IPS-18c (cell line): ENCODE measurements at regions not wholly inside any gene's neighbourhood (a gene's known extent, or its start where the extent isn't known, plus 50 kb on each side); places are given as distances from the start of the nearest gene placed in this dataset.
"Not testable (repeated sequence)": the region's sequence is repeated elsewhere in the genome, so short reads cannot be mapped to it uniquely, and the experiment has no call there.

Experiments used
- H3K4me3 ChIP-seq: 2 replicates; pipeline ENCODE4 v1.7.0; 2013; ENCODE audit warnings: low read depth, mild to moderate bottlenecking, low read length, moderate library complexity; ENCODE audit not compliant: insufficient read depth
- H3K9me3 ChIP-seq: one replicate; pipeline ENCODE4 v1.6.1; 2013; ENCODE audit warnings: mild to moderate bottlenecking, low read length, moderate library complexity; ENCODE audit not compliant: control insufficient read depth, insufficient read depth

DNA sequence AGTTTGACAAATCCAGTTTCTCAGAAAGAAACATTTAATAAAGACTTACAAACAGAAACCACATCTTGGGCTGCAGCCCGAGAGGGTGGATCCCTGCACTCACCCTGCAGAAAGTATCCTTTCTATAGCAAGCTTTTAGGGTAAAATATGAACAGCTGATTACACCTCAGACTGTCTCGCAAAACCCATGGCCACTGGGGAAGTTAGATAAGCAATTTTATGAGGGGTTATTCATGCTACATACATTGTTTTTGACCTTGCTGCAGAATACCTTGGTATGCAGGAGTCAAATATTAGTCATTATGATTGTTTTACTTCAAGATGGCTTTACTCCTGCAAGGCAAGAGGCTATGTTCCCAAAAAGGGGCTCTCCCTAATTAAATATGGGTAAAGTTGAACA is 126.9 kb downstream of the OR2B2 start:
- Histone ChIP-seq H3K4me3 (no peak overlapping the region), H3K9me3 (no peaks in the 10 kb centered on the region)

DNA sequence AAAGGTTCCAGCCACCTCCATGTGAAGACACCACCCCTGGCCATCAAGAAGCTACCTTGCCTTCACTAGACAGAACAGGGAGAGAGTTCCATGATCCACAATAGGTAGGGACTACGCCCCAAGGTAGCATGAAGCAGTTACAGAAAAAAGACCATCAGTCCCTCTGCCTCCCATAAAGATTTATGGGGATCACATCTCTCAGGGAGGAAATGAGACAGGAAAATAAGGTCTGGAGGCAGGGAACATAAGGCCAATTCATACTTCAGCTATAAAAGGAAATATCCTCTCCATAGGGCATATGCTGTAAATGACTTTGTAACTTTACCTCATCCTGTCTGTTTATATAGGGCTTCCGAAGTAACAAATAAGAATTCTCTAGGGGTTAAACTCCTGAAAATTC is 129.4 kb downstream of the OR2B2 start:
- no peak overlapping the region for H3K4me3 ChIP-seq
- H3K9me3 ChIP-seq = no peaks in the 10 kb centered on the region

DNA sequence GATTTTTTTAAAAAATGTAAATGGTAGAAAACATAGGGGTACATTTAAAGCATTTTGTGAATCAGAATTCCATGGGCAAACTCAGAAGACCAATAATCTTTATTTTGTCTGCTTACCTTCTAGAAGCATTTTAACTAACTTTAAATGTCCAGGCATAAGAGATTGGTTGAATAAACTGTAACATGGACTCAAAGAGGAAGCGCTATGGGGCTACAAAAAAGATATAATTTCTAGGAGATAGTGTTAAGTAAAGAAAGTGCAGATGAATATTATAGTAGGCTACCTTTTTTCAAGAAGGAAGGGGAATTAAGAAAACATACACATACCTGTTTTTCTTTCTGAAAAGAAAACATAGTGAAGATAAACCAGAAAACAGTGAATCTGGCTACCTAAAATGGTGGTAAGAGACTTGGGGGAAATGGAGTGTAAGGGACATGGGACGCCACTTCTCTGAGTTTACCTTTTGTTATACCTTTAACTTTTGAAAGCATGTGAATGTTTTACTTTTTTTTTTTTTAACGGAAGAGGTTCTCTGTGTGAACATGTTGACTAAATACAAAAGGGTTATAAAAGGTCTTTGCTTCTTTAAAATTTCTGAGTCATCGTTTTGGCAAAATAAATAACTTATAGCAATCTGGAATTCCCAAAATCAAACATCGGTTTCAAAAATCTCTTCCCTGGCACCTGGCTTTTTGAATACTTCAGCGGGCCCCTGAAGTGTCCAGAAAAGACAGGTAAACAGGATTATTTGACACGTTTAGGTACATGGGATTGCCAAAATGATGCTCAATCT is 133.4 kb downstream of the OR2B2 start:
- H3K4me3 ChIP-seq = no peak overlapping the region
- H3K9me3 ChIP-seq = no peaks in the 10 kb centered on the region

DNA sequence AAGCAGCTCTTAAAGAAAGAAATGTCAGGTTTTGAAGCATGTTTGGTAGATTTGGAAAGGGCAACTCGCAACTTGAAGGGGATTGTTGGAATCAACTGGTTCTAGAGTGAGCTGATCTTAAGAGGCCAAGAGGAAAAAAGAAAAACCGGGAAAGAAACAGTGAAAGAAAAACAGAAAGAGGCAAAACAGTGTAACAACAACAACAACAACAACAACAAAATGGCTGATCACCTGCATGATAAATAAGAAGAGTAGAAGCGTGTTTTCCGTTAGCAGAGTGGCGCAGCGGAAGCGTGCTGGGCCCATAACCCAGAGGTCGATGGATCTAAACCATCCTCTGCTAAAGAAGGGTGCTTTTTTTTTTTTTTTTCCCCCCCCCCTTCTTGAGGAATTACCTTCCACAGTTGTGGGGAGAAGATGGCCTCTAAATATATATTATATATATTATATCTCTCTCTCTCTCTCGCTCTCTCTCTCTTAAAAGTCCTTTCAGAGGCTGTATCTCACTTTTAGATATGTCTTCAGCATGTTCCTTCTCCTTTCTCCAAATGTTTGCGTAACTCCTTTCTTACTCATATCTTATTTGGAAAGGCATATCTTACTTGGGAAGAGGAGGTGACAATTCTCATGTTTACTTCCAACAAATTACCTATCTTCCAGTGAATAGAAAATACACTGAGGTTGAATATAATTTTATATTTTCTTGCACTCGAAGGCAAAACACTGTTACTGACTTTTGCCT is 134.4 kb downstream of the OR2B2 start:
- H3K9me3 ChIP-seq = no peaks in the 10 kb centered on the region
- H3K4me3 ChIP-seq = peak overlapping the region; percentile 44; the same call in 1 of the 2 replicates

DNA sequence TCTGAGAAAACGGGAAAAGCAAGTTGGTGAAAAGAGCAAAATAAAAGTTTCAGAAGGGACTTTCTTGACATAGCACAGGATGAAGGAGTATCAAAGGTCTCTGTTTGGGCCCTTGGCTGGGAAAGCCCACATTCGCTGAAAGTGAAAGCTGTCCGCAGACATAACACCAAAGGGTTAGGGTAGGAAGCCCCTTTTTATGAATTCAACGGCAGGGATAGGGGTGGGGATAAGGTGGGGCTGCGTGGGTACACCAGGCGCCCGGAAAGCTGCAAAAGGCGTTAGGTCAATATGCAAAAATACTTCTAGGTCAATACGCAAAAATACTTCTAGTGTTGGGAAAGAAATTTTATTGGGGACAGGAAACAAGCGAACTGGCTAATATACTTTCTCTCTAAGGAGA is 135.1 kb downstream of the OR2B2 start:
- H3K4me3 ChIP-seq = peak overlapping the region; percentile 44; the same call in 1 of the 2 replicates

DNA sequence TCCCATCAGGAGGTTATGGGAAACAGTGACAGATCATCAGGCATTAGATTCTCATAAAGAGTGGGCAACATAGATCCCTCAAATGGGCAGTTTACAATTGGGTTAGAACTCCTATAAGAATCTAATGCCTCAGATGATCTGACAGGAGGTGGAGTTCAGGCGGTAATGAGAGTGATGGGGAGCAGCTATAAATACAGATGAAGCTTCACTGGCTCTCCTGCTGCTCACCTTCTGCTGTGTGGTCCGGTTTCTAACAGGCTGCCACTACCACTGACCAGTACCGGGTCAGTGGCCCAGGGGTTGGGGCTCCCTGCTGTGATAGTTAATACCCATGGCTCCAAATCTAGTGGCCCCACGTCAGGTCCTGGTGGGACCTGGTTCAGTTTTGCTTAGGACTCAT is 135.7 kb downstream of the OR2B2 start:
- Histone ChIP-seq H3K9me3 (no peaks in the 10 kb centered on the region), H3K4me3 (no peak overlapping the region; the same call in 1 of the 2 replicates)

More for the DNA sequence above, 135.1 kb downstream of the OR2B2 start:
- H3K9me3 ChIP-seq = no peaks in the 10 kb centered on the region

DNA sequence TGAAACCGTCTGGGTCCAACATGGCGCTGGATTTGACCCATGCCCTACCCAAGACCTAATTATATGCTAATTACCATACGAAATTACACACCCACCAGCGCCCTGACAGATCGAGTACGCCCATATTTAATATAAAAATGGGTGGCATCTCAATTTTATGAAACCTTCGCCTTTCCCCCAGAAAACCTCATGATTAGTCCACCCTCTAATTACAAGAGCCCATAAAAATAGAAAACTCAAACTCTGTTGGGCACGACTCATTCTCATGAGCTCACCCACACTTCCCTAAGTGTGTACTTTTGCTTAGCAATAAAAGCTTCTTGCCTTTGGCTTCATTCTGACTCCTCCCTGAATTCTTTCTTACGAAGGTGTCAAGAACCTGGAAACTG is 136.4 kb downstream of the OR2B2 start:
- Histone ChIP-seq H3K9me3 (no peaks in the 10 kb centered on the region), H3K4me3 (no peak overlapping the region)

DNA sequence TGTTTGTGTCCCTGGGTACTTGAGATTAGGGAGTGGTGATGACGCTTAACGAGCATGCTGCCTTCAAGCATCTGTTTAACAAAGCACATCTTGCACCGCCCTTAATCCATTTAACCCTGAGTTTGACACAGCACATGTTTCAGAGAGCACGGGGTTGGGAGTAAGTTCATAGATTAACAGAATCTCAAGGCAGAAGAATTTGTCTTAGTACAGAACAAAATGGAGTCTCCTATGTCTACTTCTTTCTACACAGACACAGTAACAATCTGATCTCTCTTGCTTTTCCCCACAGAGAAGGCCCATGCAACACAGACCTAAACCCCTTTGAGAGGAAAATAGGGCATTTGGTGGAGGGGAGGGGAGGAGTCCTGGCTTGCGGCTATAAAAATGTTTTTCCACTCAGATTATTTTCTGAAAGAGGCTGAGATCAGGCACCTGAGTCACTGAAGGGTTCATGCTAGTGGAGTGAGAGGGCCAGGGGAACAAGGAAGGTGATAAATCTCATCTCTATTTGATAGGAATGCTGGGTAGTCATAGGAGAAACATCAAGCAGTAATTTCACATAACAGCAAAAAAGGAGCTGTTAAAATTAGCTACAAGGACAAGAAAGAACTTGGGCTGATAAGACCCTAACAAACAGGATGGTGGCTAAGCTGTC is 136.9 kb downstream of the OR2B2 start:
- H3K9me3 ChIP-seq, H3K4me3 ChIP-seq: not testable (repeated sequence)

DNA sequence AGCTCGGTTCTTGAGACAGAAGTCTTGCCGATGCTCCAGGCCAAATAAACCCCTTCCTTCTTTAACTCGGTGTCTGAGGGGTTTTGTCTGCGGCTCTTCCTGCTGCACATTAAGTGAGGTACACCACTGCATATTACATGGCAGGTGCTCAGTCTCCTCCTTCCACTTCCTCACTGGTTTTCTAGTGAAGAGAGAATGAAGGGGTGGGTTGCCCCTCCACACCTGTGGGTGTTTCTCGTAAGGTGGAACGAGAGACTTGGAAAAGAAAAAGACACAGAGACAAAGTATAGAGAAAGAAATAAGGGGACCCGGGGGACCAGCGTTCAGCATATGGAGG is 138.0 kb downstream of the OR2B2 start:
- not testable (repeated sequence) for H3K4me3 ChIP-seq

DNA sequence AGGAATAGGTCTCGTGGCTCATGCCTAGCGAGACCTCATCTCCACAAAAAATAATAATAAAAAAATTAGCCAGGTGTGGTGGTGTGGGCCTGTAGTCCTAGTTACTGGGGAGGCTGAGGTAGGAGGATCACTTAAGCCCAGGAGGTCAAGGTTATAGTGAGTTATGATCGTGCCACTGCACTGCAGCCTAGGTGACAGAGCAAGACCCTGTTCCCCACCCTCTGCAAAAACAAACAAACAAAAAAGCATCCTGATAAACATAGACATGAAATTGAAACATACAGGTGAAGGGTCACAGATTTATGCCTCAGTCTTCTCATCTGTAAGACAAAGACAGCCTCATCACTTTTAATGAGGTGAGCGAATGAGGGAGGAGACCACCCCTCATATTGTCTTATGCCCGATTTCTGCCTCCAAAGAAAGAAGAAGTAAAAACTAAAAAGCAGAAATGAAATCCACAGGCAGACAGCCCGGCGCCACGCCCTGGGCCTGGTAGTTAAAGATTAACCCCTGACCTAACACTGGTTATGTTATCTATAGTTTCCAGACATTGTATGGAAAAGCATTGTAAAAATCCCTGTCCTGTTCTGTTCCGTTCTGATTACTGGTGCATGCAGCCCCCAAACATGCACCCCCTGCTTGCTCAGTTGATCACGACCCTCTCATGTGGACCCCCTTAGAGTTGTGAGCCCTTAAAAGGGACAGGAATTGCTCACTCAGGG is 138.5 kb downstream of the OR2B2 start:
- H3K9me3 ChIP-seq, H3K4me3 ChIP-seq: not testable (repeated sequence)

More for the DNA sequence above, 138.0 kb downstream of the OR2B2 start:
- H3K9me3 ChIP-seq = not testable (repeated sequence)

DNA sequence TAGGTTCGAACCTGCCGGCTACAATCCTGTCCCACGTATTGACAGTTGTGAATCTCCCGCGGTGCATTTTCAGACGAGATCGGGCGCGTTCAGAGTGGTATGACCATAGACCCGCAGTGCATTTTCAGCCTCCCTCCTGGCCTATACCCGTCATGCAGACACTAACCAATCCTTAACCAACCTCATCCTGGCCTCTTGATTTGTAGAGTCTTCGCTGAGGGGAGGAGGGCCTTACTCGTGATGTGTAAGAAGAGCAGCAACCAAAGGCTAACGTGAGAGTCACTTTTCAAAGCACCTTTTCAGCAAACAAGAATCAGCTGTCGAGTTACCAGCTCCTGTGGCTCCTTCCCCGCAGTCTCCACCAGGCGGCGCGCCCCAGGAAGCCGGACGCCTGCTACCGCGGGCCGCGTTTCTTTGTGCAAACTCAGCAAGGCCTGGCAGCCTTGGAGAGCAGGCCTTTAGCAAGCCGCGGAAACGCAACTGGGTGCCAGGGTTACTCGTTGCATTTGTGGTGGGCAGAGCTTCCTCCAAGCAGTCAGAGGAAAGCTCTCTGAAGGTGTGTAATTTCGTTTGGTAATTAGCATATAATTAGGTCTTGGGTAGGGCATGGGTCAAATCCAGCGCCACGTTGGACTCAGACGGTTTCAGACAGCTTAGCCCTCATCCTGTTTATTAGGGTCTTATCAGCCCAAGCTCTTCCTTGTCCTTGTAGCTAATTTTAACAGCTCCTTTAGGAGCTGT is 139.8 kb downstream of the OR2B2 start:
- peak overlapping the region; percentile 11 for H3K4me3 ChIP-seq

DNA sequence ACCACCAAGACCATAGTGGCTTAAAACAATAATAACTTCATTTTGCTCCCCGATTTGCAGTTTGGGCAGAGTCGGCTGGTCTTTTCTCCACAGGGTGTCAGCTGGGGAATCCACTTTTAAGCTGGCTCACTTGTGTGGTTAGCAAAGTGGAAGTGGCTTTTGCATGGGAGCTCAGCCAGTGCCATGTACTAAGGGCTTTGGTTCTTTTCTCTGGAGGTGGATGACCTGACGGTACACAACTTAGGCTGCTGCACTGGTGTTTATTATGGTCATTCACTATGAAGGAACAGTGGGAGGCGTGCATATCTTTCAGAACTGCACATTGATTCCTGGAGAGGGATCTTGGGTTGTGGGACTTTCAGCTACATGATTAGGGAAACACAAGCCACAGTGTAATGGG is 141.0 kb downstream of the OR2B2 start:
- no peak overlapping the region for H3K4me3 ChIP-seq
- peaks cover 2% of the 10 kb centered on the region for H3K9me3 ChIP-seq

More for the DNA sequence above, 139.8 kb downstream of the OR2B2 start:
- H3K9me3 ChIP-seq = peaks cover 2% of the 10 kb centered on the region

DNA sequence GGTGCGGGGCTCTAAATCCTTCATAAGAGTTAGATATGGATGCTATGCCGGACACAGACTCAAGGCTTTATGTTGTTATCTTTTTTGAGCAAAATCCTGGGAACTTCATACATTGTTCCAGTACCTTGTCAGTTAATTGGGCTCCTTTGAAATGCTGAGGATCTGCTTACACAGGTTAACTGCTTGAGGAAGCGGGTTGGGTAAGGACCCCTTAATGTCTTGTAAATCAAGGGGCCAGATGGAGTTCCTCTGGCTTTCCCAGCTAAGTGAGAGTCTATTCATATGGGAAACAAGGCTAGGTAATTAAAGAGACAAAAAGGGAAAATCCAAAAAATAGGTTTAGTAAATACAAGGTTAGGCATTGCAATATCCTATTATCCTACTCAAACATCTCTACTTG is 141.5 kb downstream of the OR2B2 start:
- Histone ChIP-seq H3K4me3 (no peak overlapping the region), H3K9me3 (peaks cover 2% of the 10 kb centered on the region)

DNA sequence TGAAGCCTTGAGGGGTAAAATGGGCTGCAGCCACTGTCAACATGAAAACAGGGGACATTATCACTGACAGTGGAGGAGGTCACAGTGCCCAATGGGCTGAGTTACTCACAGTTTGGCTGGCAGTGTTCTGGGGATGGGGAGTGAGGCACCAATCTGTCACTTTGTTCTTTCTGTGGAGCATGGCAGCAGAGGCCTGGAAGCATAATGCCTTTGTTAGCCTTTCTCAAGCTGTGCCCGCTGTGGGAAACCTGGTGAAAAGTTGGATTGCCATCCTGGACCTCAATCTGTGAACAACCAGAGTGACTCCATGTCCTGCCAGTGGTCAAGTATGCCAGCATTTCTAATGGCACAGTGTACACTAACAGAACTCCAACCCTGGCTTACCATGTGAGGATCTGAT is 143.6 kb downstream of the OR2B2 start:
- Histone ChIP-seq H3K9me3 (peaks cover 2% of the 10 kb centered on the region), H3K4me3 (no peak overlapping the region)

DNA sequence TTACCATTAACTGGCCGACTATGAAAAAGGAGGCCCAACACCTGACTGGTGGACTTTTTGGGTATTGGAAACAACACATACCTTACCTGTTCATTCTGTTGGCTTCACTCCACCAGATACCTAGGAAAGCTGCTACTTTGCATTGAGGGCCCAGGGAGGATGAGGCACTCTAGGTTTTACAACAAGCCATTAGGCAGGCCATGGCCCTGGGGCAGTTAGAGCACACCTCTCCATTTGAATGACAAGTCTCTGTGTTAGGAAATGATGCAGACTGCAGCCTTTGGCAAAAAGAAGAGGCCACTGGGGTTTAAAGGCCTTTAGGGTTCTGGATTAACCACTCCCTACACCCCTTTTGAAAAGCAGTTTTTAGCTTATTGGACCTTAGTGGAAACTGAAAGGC is 144.3 kb downstream of the OR2B2 start:
- Histone ChIP-seq H3K4me3 (no peak overlapping the region), H3K9me3 (peaks cover 2% of the 10 kb centered on the region)

DNA sequence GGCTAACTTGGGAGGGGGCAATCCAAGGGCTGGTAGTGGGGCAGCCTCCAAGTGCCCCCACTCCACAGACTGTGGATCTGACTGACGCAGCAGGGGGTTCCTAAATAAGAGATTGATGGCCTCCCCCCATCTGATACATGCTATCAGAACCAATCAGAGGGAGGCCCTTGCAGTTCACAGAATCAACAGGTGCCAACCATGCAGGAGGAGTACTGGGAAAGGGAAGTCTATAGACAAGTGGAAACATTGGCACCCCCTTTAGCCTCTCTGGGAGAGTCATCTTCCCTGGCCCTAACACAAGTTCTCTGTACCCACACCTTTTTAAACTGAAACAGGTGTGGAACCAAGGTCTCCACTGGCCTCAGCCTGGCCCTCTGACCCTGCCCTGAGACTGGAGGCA is 145.8 kb downstream of the OR2B2 start:
- no peak overlapping the region for H3K4me3 ChIP-seq
- peaks cover 2% of the 10 kb centered on the region for H3K9me3 ChIP-seq

DNA sequence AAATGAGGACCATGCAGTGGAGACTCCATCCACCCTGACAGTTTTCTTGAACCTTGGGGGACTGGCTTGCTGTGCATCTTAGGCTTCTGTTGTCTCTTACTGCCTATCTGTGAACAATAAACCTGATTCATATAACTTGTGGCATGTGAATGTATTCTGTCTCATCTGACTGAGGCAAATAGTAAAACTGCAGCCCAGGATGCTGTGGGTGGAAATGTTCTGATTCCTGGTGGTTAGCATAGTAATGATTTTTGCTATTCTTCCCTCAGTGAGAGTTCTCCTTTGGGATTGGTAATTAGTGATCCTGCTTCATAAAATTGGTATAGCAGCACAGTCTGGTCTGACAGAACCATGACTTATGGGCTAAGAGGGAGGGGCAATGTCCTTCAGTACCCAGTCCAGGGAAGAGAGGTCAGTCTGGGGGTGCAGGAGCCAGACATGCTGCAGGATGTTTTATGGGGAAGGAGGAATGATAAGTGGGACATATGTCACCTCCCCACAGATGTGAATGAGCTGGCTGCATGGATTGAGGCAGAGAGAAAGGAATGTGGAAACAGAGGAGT is 147.1 kb downstream of the OR2B2 start:
- peaks cover 2% of the 10 kb centered on the region for H3K9me3 ChIP-seq
- no peak overlapping the region for H3K4me3 ChIP-seq
